AG04449 (cell line): ENCODE measurements at regions not wholly inside any gene's neighbourhood (a gene's known extent, or its start where the extent isn't known, plus 50 kb on each side); places are given as distances from the start of the nearest gene placed in this dataset.
"Not testable (repeated sequence)": the region's sequence is repeated elsewhere in the genome, so short reads cannot be mapped to it uniquely, and the experiment has no call there.

Experiments
- CTCF ChIA-PET: fragments of 350-600 bp; formaldehyde crosslinking; extraction: SDS; loops from one replicate; lab custom pipeline; 2021; ENCODE audit warnings: antibody characterized with exemption; lab: Yijun Ruan, JAX
- POLR2A ChIA-PET: fragments of 400-600, 350-600 bp; formaldehyde crosslinking; extraction: SDS; loops from one replicate; lab custom pipeline; 2020; ENCODE audit warnings: antibody characterized with exemption, inconsistent platforms; lab: Yijun Ruan, JAX
- DNase-seq: peaks from one replicate; pipeline ENCODE4 v3.0.0-alpha.2; 2010; ENCODE audit warnings: low read depth, low spot score
- H3K4me3 ChIP-seq: 2 replicates; pipeline ENCODE4 v1.5.1; 2011; ENCODE audit warnings: low read depth, mild to moderate bottlenecking, control low read depth, low read length
- CTCF ChIP-seq: IDR thresholded peaks from one replicate; pipeline ENCODE4 v1.5.1; 2011; ENCODE audit warnings: mild to moderate bottlenecking, moderate library complexity, low read length, control low read depth, inconsistent platforms; ENCODE audit not compliant: insufficient read depth; ENCODE audit errors: missing control alignments

- DNase-seq = no peak
- POLR2A ChIA-PET = no interaction called here
- CTCF ChIA-PET = no interaction called here
- H3K4me3 ChIP-seq = no peak overlapping the region
- no peak for TF ChIP-seq CTCF
Measured at GRCh38 chr9:32877639-32878217, 94.4 kb downstream of the TMEM215 start.

GRCh38 chr9:32879335-32879734 lies 96.0 kb downstream of the TMEM215 start:
- DNase-seq = no peak
- TF ChIP-seq CTCF = no peak
- CTCF ChIA-PET = interaction anchor here (1.0 kb wide), 1 partner anchor 298 kb away, joined by 4 read pairs; no protein-coding TSS in a partner anchor
- no peak overlapping the region for H3K4me3 ChIP-seq
- POLR2A ChIA-PET = no interaction called here

GRCh38 chr9:32881948-32882347 lies 98.6 kb downstream of the TMEM215 start:
- DNase-seq = no peak
- ChIA-PET CTCF (no interaction called here), POLR2A (no interaction called here)
- no peak for TF ChIP-seq CTCF
- H3K4me3 ChIP-seq = no peak overlapping the region

- no peak for DNase-seq
- CTCF ChIA-PET = no interaction called here
- POLR2A ChIA-PET = no interaction called here
Measured at GRCh38 chr9:32882705-32883104, 99.4 kb downstream of the TMEM215 start.

GRCh38 chr9:32884482-32884881 lies 101.1 kb downstream of the TMEM215 start:
- no peak overlapping the region for H3K4me3 ChIP-seq
- ChIA-PET POLR2A (no interaction called here), CTCF (no interaction called here)
- no peak for TF ChIP-seq CTCF
- DNase-seq = no peak

More at GRCh38 chr9:32882705-32883104, 99.4 kb downstream of the TMEM215 start:
- TF ChIP-seq CTCF = no peak
- H3K4me3 ChIP-seq = no peak overlapping the region

- no peak for TF ChIP-seq CTCF
- ChIA-PET CTCF (no interaction called here), POLR2A (no interaction called here)
- H3K4me3 ChIP-seq = no peak overlapping the region
- DNase-seq = no peak
Measured at GRCh38 chr9:32886021-32886420, 102.7 kb downstream of the TMEM215 start.

- H3K4me3 ChIP-seq, POLR2A ChIA-PET, DNase-seq, CTCF ChIA-PET: not testable (repeated sequence)
Measured at GRCh38 chr9:32894485-32894884, 106.9 kb downstream of the APTX start.
